Lung (tissue), 11 donors: ENCODE measurements at regions not wholly inside any gene's neighbourhood (a gene's known extent, or its start where the extent isn't known, plus 50 kb on each side); places are given as distances from the start of the nearest gene placed in this dataset.
A peak's percentile ranks its signal among the peaks of the same experiment; 100 is the strongest.

Source experiments
- ATAC-seq: fragments of 200-7000 bp; cut with Tn5 transposase; one replicate; pipeline ENCODE4 v1.9.1; 2020; ENCODE audit warnings: moderate number of reproducible peaks; ENCODE audit not compliant: insufficient read depth, low FRiP score
- DNase-seq, 3 donors: peaks; one replicate each; pipeline ENCODE4 v3.0.0-alpha.2; 2013 to 2017
- H3K27ac ChIP-seq, 2 donors: one replicate each; pipeline ENCODE4 v1.5.1; 2013; ENCODE audit warnings: mild to moderate bottlenecking in 2 of 2, moderate library complexity in 2 of 2, control low read depth in 1 of 2, inconsistent platforms in 1 of 2, low read depth in 1 of 2, low read length in 1 of 2
- H3K27me3 ChIP-seq, 3 donors: one replicate each; pipeline ENCODE4 v1.5.1; 2013; ENCODE audit warnings: low read length in 2 of 3; ENCODE audit not compliant: control insufficient read depth in 3 of 3, insufficient read depth in 3 of 3
- H3K36me3 ChIP-seq, 4 donors: one replicate each; pipeline ENCODE4 v1.5.1; 2013; ENCODE audit warnings: low read length in 4 of 4, mild to moderate bottlenecking in 1 of 4, moderate library complexity in 1 of 4; ENCODE audit not compliant: control insufficient read depth in 4 of 4, insufficient read depth in 4 of 4
- H3K4me1 ChIP-seq, 5 donors: one replicate each; pipeline ENCODE4 v1.5.1; 2013; ENCODE audit warnings: low read length in 5 of 5, mild to moderate bottlenecking in 2 of 5, moderate library complexity in 1 of 5; ENCODE audit not compliant: control insufficient read depth in 5 of 5, insufficient read depth in 5 of 5
- H3K4me3 ChIP-seq: one replicate; pipeline ENCODE4 v1.5.1; 2013; ENCODE audit warnings: mild to moderate bottlenecking, control low read depth, moderate library complexity
- H3K9ac ChIP-seq, 2 donors: one replicate each; pipeline ENCODE4 v1.5.1; 2013; ENCODE audit warnings: low read length in 2 of 2, control low read depth in 1 of 2; ENCODE audit not compliant: insufficient read depth in 1 of 2
- H3K9me3 ChIP-seq, 4 donors: one replicate each; pipeline ENCODE4 v1.5.1; 2013; ENCODE audit warnings: low read length in 3 of 4, mild to moderate bottlenecking in 1 of 4, moderate library complexity in 1 of 4; ENCODE audit not compliant: control insufficient read depth in 4 of 4, insufficient read depth in 3 of 4
- WGBS, 2 donors: extraction: QIAGEN DNeasy Blood & Tissue Kit; methylation state at CpG; one replicate each; pipeline ENCODE4 v1.1.7; 2013; 5-methylcytosine and 5-hydroxymethylcytosine counted together
- TF ChIP-seq, protein P1 (sequence below): IDR thresholded peaks from 2 replicates; pipeline ENCODE4 v1.5.1; 2012; ENCODE audit warnings: mild to moderate bottlenecking; ENCODE audit errors: control extremely low read depth, extremely low read depth
- donor health status: control.
- donor health status: control.
- donor health status: Bipolar disorder and iron deficiency.
- donor health status: healthy.
- donor health status: DM: yes; HTN: yes; CAD: no.

- ATAC-seq (no peak), DNase-seq (no peak)
- WGBS, 2 donors: 85% methylated on average over 4 of the region's 4 CpGs
- Histone ChIP-seq H3K4me3 (no peak overlapping the region), H3K9ac (no peak overlapping the region), H3K36me3 (no peaks in the 10 kb centered on the region), H3K27ac (no peak overlapping the region), H3K4me1 (peaks cover 0 to 30% (median 3%) of the 10 kb centered on the region in 5 donors), H3K27me3 (no peaks in the 10 kb centered on the region), H3K9me3 (no peaks in the 10 kb centered on the region)
- TF ChIP-seq, protein P1, sequence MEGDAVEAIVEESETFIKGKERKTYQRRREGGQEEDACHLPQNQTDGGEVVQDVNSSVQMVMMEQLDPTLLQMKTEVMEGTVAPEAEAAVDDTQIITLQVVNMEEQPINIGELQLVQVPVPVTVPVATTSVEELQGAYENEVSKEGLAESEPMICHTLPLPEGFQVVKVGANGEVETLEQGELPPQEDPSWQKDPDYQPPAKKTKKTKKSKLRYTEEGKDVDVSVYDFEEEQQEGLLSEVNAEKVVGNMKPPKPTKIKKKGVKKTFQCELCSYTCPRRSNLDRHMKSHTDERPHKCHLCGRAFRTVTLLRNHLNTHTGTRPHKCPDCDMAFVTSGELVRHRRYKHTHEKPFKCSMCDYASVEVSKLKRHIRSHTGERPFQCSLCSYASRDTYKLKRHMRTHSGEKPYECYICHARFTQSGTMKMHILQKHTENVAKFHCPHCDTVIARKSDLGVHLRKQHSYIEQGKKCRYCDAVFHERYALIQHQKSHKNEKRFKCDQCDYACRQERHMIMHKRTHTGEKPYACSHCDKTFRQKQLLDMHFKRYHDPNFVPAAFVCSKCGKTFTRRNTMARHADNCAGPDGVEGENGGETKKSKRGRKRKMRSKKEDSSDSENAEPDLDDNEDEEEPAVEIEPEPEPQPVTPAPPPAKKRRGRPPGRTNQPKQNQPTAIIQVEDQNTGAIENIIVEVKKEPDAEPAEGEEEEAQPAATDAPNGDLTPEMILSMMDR: no peak
Measured at GRCh38 chr15:95594496-95594895, 736.0 kb upstream of the NR2F2 start.

GRCh38 chr15:95595759-95596158 is 734.7 kb upstream of the NR2F2 start:
- Histone ChIP-seq H3K27me3 (no peaks in the 10 kb centered on the region), H3K4me1 (peaks cover 0 to 30% (median 3%) of the 10 kb centered on the region in 5 donors), H3K9me3 (peaks cover 0 to under 1% (median 0%) of the 10 kb centered on the region in 4 donors), H3K27ac (no peak overlapping the region), H3K4me3 (no peak overlapping the region), H3K9ac (no peak overlapping the region), H3K36me3 (no peaks in the 10 kb centered on the region)
- DNase-seq (no peak), ATAC-seq (no peak)
- TF ChIP-seq, protein P1: no peak

DNA sequence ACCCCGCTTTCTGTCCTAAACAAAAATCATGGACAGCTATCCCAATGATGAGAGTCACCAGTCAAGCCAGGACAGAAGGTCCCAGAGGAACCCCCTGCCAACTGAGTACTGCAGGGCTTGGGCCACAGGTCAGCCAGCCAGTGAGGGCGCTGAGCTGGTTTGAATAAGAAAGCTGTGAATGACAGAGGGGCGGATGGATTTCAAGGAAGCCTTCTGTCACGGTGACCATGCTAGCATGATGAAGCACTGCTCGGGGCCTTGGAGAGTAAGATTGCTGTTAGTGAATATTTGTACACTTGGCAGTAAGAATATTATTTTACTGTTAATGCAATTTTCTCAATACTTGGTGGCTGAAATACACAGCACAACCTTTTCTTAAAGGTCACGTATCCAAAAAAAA is 734.0 kb upstream of the NR2F2 start:
- TF ChIP-seq, protein P1: no peak
- H3K36me3 ChIP-seq: no peaks in the 10 kb centered on the region
- DNase-seq: no peak
- no peak overlapping the region for H3K4me3 ChIP-seq
- no peak overlapping the region for H3K9ac ChIP-seq
- peaks cover 0 to 2% (median 0%) of the 10 kb centered on the region in 4 donors for H3K9me3 ChIP-seq
- peaks cover 0 to 30% (median 3%) of the 10 kb centered on the region in 5 donors for H3K4me1 ChIP-seq
- H3K27ac ChIP-seq: no peak overlapping the region
- WGBS, 2 donors: 61 to 75% methylated on average over 6 of the region's 6 CpGs
- no peak for ATAC-seq
- no peaks in the 10 kb centered on the region for H3K27me3 ChIP-seq

- H3K9ac ChIP-seq: no peak overlapping the region
- H3K36me3 ChIP-seq: no peaks in the 10 kb centered on the region
- H3K27ac ChIP-seq: no peak overlapping the region
- no peak overlapping the region for H3K4me3 ChIP-seq
- H3K4me1 ChIP-seq: peaks cover 0 to 31% (median 3%) of the 10 kb centered on the region in 5 donors
- no peaks in the 10 kb centered on the region for H3K27me3 ChIP-seq
- 70 to 76% methylated on average over 8 of the region's 8 CpGs for WGBS, 2 donors
- ATAC-seq (no peak), DNase-seq (peak in 1 of 3 donors; percentile 48)
- TF ChIP-seq, protein P1: no peak
- H3K9me3 ChIP-seq: peaks cover 0 to 6% (median 0%) of the 10 kb centered on the region in 4 donors
Measured at GRCh38 chr15:95598251-95598855, 732.1 kb upstream of the NR2F2 start.
